HFF-Myc (cell line): ENCODE measurements at regions not wholly inside any gene's neighbourhood (a gene's known extent, or its start where the extent isn't known, plus 50 kb on each side); places are given as distances from the start of the nearest gene placed in this dataset.

ENCODE experiments used
- DNase-seq: peaks from one replicate; pipeline ENCODE4 v3.0.0-alpha.2; 2011; ENCODE audit warnings: low read depth; ENCODE audit errors: extremely low read depth
- H3K4me3 ChIP-seq: replicated peaks from 2 replicates; pipeline ENCODE4 v1.5.1; 2011; ENCODE audit warnings: low read depth, mild to moderate bottlenecking, control low read depth, low read length
- CTCF ChIP-seq: IDR thresholded peaks from 2 replicates; pipeline ENCODE4 v1.5.1; 2012; ENCODE audit warnings: mild to moderate bottlenecking, low read depth, low read length, control low read depth; ENCODE audit errors: missing control alignments

- H3K4me3 ChIP-seq, result no peak overlapping the region
- peak; percentile 69 for DNase-seq
- no peak for TF ChIP-seq CTCF
Observed at GRCh38 chr14:85233756-85234155, 296.2 kb upstream of the FLRT2 start.

- peak; percentile 15 for DNase-seq
- no peak for TF ChIP-seq CTCF
Observed at GRCh38 chr14:85234156-85235025, 295.6 kb upstream of the FLRT2 start.

GRCh38 chr14:85235868-85236267 is 294.1 kb upstream of the FLRT2 start:
- no peak for TF ChIP-seq CTCF
- H3K4me3 ChIP-seq, result no peak overlapping the region

More at GRCh38 chr14:85234156-85235025, 295.6 kb upstream of the FLRT2 start:
- H3K4me3 ChIP-seq, result no peak overlapping the region

GRCh38 chr14:85236296-85236695 is 293.6 kb upstream of the FLRT2 start:
- no peak overlapping the region for H3K4me3 ChIP-seq
- no peak for DNase-seq
- no peak for TF ChIP-seq CTCF

More at GRCh38 chr14:85235868-85236267, 294.1 kb upstream of the FLRT2 start:
- DNase-seq, result no peak

GRCh38 chr14:85239791-85240190 is 290.2 kb upstream of the FLRT2 start:
- no peak overlapping the region for H3K4me3 ChIP-seq
- DNase-seq, result no peak
- TF ChIP-seq CTCF, result no peak

GRCh38 chr14:85241022-85241855 is 288.7 kb upstream of the FLRT2 start:
- no peak overlapping the region for H3K4me3 ChIP-seq
- TF ChIP-seq CTCF, result no peak
- DNase-seq, result no peak
